NT2/D1 (cell line): ENCODE measurements at regions not wholly inside any gene's neighbourhood (a gene's known extent, or its start where the extent isn't known, plus 50 kb on each side); places are given as distances from the start of the nearest gene placed in this dataset.
"Not testable (repeated sequence)": the region's sequence is repeated elsewhere in the genome, so short reads cannot be mapped to it uniquely, and the experiment has no call there.

Experiments used
- SUZ12 ChIP-seq: IDR thresholded peaks from 2 replicates; pipeline ENCODE4 v1.6.1; 2011; ENCODE audit not compliant: insufficient read length, insufficient read depth; ENCODE audit errors: extremely low read depth
- YY1 ChIP-seq: IDR thresholded peaks from 2 replicates; pipeline ENCODE4 v1.6.1; 2011; ENCODE audit not compliant: insufficient read length, insufficient read depth
- ZNF274 ChIP-seq: IDR thresholded peaks from 2 replicates; pipeline ENCODE4 v1.6.1; 2011; ENCODE audit warnings: mild to moderate bottlenecking, low read depth, low read length

- not testable (repeated sequence) for TF ChIP-seq ZNF274, SUZ12, YY1
Observed at GRCh38 chr2:116829543-116829942, 984.9 kb upstream of the DDX18 start.
